ENCODE measurements at regions not wholly inside any gene's neighbourhood (a gene's known extent, or its start where the extent isn't known, plus 50 kb on each side); places are given as distances from the start of the nearest gene placed in this dataset.

DNA sequence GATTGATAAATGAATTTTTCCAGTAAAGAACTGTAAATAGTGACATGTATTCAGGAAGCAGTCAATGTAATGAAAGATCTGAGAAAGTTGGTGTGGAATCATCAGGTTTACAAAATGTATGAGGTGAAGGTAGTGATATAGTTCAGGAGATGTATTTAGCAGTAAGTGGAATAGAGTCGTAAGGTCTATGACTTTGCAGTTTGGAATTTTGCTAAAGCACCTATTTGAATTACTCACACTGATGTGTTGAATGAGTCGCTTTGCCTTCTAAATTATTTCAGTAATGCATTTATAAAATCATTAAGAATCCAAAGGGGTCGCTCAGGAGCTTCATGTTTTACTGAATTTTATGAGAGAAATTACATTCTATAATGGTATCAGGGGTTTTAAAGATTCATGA, 713.7 kb downstream of the DSC3 start:
- TF ChIP-seq, protein P1, sequence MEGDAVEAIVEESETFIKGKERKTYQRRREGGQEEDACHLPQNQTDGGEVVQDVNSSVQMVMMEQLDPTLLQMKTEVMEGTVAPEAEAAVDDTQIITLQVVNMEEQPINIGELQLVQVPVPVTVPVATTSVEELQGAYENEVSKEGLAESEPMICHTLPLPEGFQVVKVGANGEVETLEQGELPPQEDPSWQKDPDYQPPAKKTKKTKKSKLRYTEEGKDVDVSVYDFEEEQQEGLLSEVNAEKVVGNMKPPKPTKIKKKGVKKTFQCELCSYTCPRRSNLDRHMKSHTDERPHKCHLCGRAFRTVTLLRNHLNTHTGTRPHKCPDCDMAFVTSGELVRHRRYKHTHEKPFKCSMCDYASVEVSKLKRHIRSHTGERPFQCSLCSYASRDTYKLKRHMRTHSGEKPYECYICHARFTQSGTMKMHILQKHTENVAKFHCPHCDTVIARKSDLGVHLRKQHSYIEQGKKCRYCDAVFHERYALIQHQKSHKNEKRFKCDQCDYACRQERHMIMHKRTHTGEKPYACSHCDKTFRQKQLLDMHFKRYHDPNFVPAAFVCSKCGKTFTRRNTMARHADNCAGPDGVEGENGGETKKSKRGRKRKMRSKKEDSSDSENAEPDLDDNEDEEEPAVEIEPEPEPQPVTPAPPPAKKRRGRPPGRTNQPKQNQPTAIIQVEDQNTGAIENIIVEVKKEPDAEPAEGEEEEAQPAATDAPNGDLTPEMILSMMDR (IDR thresholded peaks at IDR 0.05) = no peak
- no peak for TF ChIP-seq POLR2A (IDR thresholded peaks at IDR 0.05)

Data from lower leg skin (tissue), 3 donors.